Heart left ventricle (tissue), 16 donors: ENCODE measurements at regions not wholly inside any gene's neighbourhood (a gene's known extent, or its start where the extent isn't known, plus 50 kb on each side); places are given as distances from the start of the nearest gene placed in this dataset.

Source experiments
- ATAC-seq, 4 donors: fragments of 200-7000 bp; cut with Tn5 transposase; one replicate each; pipeline ENCODE4 v1.9.1; 2020 to 2022; ENCODE audit warnings: moderate library complexity in 4 of 4, mild to moderate bottlenecking in 3 of 4, moderate number of reproducible peaks in 1 of 4
- DNase-seq, 5 donors: peaks; one replicate each; pipeline ENCODE4 v3.0.0-alpha.2; 2020
- H3K27ac ChIP-seq, 12 donors: fragments of 200-600 bp; sonication (generic) in 4 of 12; one replicate each; pipeline versions ENCODE4 v1.5.0 to v1.8.0; 2016 to 2022; ENCODE audit warnings: mild to moderate bottlenecking in 2 of 12
- H3K27me3 ChIP-seq, 9 donors: fragments of 200-600 bp; sonication (generic) in 2 of 9; one replicate each; pipeline versions ENCODE4 v1.5.1 to v1.8.0; 2016 to 2022; ENCODE audit warnings: mild to moderate bottlenecking in 3 of 9
- H3K36me3 ChIP-seq, 9 donors: fragments of 200-600 bp; sonication (generic) in 2 of 9; one replicate each; pipeline versions ENCODE4 v1.5.0 to v1.8.0; 2018 to 2022; ENCODE audit warnings: mild to moderate bottlenecking in 2 of 9
- H3K4me1 ChIP-seq, 12 donors: fragments of 200-600 bp; sonication (generic) in 4 of 12; one replicate each; pipeline versions ENCODE4 v1.5.0 to v1.8.0; 2016 to 2022; ENCODE audit warnings: mild to moderate bottlenecking in 3 of 12
- H3K4me3 ChIP-seq, 12 donors: fragments of 200-600 bp; sonication (generic) in 4 of 12; one replicate each; pipeline versions ENCODE4 v1.5.0 to v1.8.0; 2017 to 2022; ENCODE audit warnings: mild to moderate bottlenecking in 9 of 12, moderate library complexity in 4 of 12
- H3K9me3 ChIP-seq, 12 donors: fragments of 200-600 bp; sonication (generic) in 4 of 12; one replicate each; pipeline versions ENCODE4 v1.5.0 to v1.8.0; 2016 to 2022; ENCODE audit warnings: mild to moderate bottlenecking in 1 of 12
- POLR2A ChIP-seq, 2 donors: fragments of 450-650 bp; IDR thresholded peaks; one replicate each; pipeline ENCODE4 v1.6.1; 2017; ENCODE audit warnings: antibody characterized with exemption in 2 of 2, mild to moderate bottlenecking in 2 of 2, moderate library complexity in 2 of 2
- WGBS, 4 donors: extraction: QIAGEN DNeasy Blood & Tissue Kit in 2 of 4; methylation state at CpG; one replicate each; pipeline versions ENCODE4 v1.1.5 to v1.1.7; 2013 to 2018; 5-methylcytosine and 5-hydroxymethylcytosine counted together
- intact Hi-C, 10 donors: fragments of 100-400 bp; cut with DNase I; formaldehyde crosslinking; loops; one replicate each; pipeline versions ENCODE4 v1.11.1 to v1.14.2; 2022
- TF ChIP-seq, protein P1 (sequence below), 12 donors: fragments of 200-600 bp; sonication (generic) in 4 of 12; IDR thresholded peaks; one replicate each; pipeline versions ENCODE4 v1.5.0 to v1.8.0; 2018 to 2022; ENCODE audit warnings: antibody characterized with exemption in 12 of 12, mild to moderate bottlenecking in 5 of 12
- donor health status: ischemic (EF 13 %, LVEDD 7.1; RV severe dilation, severe dysfunction).
- donor health status: healthy with polysubstance abuse.
- donor health status: DM: no; HTN: yes; CAD: no.
- donor health status: DM: no; HTN: no; CAD: no.
- donor health status: ischemic (EF 25% LVEDD 6.9; RV normal size, moderate dysfunction).
- donor health status: ischemic (EF 25% LVEDD 5.7; RV mildly dilated, moderate dysfunction).
- donor health status: healthy.
- donor health status: DM: yes; HTN: yes; CAD: no.
- donor health status: ischemic (EF 35%, LVEDD 5.7; RV mildly dilated, moderate dysfunction).
- donor health status: nonischemic (EF 11% LVEDD 7.7; RV severe dilation, severe dysfunction).
- donor health status: DM: yes; HTN: yes; CAD: no.
- donor health status: PGD.
- donor health status: ischemic (EF 29% LVEDD 5.4; RV normal size, mild dysfunction).
- donor health status: nonischemic (EF 23%, LVEDD 6.1; RV moderate dilation, normal function).

DNA sequence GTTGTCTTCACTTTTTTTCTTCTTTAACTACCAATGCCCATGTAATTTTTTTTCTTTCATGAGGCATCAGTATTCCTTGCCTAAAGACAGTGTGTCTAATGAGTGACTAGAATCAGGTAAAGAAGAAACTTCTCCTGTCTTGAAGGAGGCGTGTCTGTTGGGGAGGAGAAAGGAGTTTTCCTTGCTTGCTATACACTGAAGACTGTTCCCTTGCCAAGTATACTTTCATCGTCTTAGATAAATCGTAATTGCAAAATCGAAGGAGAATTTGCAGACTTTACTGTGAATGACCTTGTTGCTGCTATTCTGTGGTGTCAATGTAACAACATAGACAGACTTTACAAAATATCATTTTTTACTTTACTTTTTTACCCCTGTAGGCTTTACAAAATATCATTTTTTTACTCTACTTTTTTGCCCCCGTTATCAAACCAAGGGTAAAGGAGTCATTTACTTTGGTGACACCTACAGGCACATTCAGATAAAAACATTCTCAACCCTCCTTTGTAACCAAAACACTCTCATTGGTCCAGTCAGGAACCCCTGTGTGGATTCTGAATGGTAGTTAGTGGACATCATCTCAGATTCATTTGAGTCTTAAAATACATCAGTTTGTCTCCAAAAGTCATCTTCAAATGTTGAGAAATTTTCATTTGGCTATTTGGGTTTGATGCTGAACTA is 232.4 kb downstream of the AHR start:
- peak overlapping the region in 2 of 12 donors; percentile 8 to 11 for H3K4me3 ChIP-seq
- 64 to 72% (median 71%) methylated on average over 5 of the region's 5 CpGs for WGBS, 4 donors
- ATAC-seq: peak in 2 of 4 donors; percentile 36 to 39
- peaks cover 0 to 21% (median 0%) of the 10 kb centered on the region in 12 donors for H3K4me1 ChIP-seq
- no peak overlapping the region for H3K27ac ChIP-seq
- intact Hi-C loops: loop anchor here in 8 of 10 donors (2.0 to 10.0 kb wide), 6 partner anchors 18 to 549 kb away; no protein-coding TSS in a partner anchor
- TF ChIP-seq, protein P1, sequence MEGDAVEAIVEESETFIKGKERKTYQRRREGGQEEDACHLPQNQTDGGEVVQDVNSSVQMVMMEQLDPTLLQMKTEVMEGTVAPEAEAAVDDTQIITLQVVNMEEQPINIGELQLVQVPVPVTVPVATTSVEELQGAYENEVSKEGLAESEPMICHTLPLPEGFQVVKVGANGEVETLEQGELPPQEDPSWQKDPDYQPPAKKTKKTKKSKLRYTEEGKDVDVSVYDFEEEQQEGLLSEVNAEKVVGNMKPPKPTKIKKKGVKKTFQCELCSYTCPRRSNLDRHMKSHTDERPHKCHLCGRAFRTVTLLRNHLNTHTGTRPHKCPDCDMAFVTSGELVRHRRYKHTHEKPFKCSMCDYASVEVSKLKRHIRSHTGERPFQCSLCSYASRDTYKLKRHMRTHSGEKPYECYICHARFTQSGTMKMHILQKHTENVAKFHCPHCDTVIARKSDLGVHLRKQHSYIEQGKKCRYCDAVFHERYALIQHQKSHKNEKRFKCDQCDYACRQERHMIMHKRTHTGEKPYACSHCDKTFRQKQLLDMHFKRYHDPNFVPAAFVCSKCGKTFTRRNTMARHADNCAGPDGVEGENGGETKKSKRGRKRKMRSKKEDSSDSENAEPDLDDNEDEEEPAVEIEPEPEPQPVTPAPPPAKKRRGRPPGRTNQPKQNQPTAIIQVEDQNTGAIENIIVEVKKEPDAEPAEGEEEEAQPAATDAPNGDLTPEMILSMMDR (IDR thresholded peaks at IDR 0.05): peak; percentile 13 to 61 (median 32)
- TF ChIP-seq POLR2A (IDR thresholded peaks at IDR 0.05): no peak
- H3K36me3 ChIP-seq: no peaks in the 10 kb centered on the region
- H3K9me3 ChIP-seq: no peaks in the 10 kb centered on the region
- no peaks in the 10 kb centered on the region for H3K27me3 ChIP-seq
- DNase-seq: no peak

DNA sequence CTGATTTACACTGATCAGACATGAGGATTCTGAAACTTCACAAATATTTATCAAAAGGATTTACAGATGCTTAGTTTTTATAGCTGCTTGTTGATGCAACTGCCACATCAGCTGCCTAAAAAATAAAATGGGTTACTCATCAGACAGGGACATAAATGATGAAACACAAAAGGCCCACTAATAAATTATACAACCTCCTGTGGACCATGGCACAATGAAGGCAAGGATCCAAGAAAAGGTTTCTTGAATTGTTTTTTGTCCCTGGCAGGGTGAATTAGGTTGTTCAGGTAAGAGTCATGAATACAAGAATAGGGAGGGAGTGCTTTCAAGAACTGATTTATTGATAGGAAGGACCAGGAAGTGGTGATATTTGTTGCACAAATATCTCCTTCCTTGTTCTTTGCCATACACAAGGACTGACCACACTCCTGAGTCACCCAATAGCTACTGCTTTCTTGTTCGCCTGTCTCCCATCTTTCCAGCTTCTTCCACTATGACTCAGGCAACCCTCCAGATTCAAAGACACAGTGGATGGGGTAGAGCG is 234.5 kb downstream of the AHR start:
- no peak for TF ChIP-seq POLR2A (IDR thresholded peaks at IDR 0.05)
- TF ChIP-seq, protein P1 (IDR thresholded peaks at IDR 0.05): no peak
- Histone ChIP-seq H3K4me3 (no peak overlapping the region), H3K36me3 (no peaks in the 10 kb centered on the region), H3K27ac (no peak overlapping the region), H3K9me3 (no peaks in the 10 kb centered on the region), H3K4me1 (peaks cover 0 to 21% (median 0%) of the 10 kb centered on the region in 12 donors), H3K27me3 (no peaks in the 10 kb centered on the region)
- WGBS, 4 donors: 81 to 92% (median 89%) methylated on average over 2 of the region's 2 CpGs
- intact Hi-C loops: loop anchor here in 8 of 10 donors (5.0 to 10.0 kb wide), 5 partner anchors 226 to 551 kb away; no protein-coding TSS in a partner anchor
- DNase-seq (no peak), ATAC-seq (no peak)

GRCh38 chr7:17534348-17534747 is 235.9 kb downstream of the AHR start:
- intact Hi-C loops: loop anchor here in 8 of 10 donors (5.0 to 10.0 kb wide), 5 partner anchors 227 to 552 kb away; no protein-coding TSS in a partner anchor
- ATAC-seq (no peak), DNase-seq (no peak)
- Histone ChIP-seq H3K4me3 (no peak overlapping the region), H3K36me3 (no peaks in the 10 kb centered on the region), H3K4me1 (peaks cover 0 to 21% (median 0%) of the 10 kb centered on the region in 12 donors), H3K27me3 (no peaks in the 10 kb centered on the region), H3K9me3 (no peaks in the 10 kb centered on the region), H3K27ac (no peak overlapping the region)
- WGBS, 4 donors: 63 to 84% (median 73%) methylated on average over 3 of the region's 3 CpGs
- no peak for TF ChIP-seq POLR2A (IDR thresholded peaks at IDR 0.05)
- TF ChIP-seq, protein P1 (IDR thresholded peaks at IDR 0.05): no peak

DNA sequence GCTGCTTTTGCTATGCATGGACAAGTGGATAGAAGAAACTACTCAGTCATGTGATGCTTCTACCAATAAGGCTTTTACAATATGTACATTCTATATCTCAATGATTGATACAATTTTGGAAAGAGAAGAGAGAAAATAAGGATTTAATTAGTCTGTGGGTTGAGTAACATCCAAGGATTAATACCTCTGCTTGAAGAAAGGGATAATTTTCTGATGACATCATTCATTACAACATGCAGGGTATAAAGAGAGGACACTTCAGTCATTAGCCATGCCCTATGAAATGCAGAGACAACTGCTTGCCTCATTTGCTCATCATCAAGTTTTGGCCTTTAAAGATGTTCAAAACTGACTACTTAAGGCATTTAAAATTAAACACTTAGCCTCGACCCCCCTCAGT is 237.3 kb downstream of the AHR start:
- Histone ChIP-seq H3K4me3 (no peak overlapping the region), H3K9me3 (no peaks in the 10 kb centered on the region), H3K4me1 (peaks cover 0 to 21% (median 0%) of the 10 kb centered on the region in 12 donors), H3K27me3 (no peaks in the 10 kb centered on the region), H3K36me3 (no peaks in the 10 kb centered on the region), H3K27ac (no peak overlapping the region)
- 44 to 70% (median 63%) methylated on average over 1 of the region's 1 CpG for WGBS, 4 donors
- no peak for TF ChIP-seq POLR2A (IDR thresholded peaks at IDR 0.05)
- TF ChIP-seq, protein P1 (IDR thresholded peaks at IDR 0.05): no peak
- DNase-seq (no peak), ATAC-seq (no peak)
- intact Hi-C loops: loop anchor here in 1 of 10 donors (10.0 kb wide), 2 partner anchors 231 to 551 kb away; no protein-coding TSS in a partner anchor
